ENCODE measurements at regions not wholly inside any gene's neighbourhood (a gene's known extent, or its start where the extent isn't known, plus 50 kb on each side); places are given as distances from the start of the nearest gene placed in this dataset.

DNA sequence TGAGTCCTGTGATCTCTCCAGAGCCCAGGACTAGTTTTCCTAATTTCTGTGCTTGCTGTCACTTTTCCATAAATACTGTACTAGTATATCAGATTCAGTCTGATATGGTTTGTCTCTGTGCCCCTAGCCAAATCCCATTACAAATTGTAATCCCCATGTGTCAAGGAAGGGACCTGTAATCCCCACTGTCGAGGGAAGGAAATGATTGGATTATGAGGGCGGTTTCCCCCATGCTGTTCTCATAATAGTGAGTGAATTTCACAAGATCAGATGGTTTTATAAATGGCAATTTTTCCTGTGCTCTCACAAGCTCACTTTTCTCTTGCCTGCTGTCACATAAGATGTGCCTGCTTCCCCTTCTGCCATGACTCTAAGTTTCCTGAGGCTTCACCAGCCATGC, 54.8 kb upstream of the IFRD1 start:
- no peak for DNase-seq (ENCODE audit: low spot score)

DNA sequence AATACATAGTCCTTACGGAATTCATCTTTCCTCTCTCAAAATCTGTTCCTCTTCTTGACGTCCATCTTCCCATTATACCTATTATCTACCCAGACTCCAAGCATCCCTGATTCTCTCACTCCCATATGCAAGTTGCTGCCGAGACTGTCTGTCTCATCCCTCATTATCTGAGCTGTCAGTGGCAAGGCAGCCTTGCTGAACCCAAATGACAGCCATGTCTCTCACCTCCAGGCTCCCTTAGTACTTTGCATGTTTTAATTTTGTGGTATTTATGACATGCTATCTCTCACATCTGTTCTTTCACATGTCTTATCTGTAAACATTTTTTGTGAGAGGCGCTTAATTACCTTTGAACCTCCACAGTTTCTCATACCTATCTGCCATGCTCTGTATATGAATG, 54.4 kb upstream of the IFRD1 start:
- DNase-seq (ENCODE audit: low spot score) = no peak

DNA sequence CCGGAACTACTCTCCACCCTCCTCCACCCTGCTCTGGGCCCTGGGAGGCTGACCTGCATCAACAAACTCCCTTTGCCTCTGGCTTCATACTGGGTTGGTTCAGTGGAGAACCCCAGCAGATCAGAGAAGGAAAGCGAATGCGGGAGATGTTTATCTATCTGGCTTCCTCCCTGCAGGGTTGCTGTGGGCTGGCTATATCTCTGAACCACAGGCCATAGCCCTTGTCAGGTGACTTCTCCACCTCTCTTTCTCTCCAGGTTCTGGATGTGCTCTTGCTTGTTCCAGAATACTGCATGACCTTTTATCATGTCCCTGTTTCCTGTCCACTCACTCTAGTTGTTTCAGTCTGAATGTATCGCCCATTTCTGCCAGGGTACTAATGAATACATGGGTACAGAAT, 51.7 kb upstream of the IFRD1 start:
- no peak for DNase-seq (ENCODE audit: low spot score)

DNA sequence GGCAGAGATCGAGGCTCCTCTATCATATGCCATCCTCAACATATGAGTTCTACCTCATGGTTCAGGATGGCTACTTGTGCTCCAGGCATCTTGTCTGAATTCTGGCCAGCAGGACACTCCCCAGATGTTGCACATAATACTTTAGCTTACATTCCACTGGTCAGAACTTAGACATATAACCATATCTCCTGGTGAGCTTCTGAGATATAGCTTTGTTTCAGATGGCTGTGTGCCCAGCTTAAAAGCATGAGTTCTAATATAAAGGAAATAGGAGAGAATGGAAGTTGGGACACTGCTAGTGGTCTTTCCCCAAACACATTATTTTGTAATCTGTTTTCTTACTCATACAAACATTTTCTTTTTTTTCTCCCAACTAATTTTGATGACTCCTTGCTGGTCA, 50.8 kb upstream of the IFRD1 start:
- DNase-seq (ENCODE audit: low spot score) = no peak

DNA sequence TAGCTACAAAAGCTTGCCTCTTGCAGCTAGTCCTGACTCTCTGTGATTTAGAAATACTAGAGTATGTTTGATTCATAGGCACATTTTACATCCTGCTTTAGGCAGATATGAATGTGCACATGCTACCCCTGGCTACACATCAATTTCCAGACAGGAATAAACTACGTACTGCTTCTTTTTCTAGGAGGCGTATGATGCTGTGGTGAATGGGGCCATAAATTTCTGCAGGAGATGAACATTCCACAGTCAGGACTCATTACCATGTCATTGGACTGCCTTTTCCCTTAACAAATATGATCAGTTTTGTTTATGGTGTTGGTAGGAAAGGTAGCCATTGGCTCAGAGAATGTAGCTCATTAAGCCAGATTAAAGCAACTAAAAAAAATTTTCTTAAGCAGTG, 50.1 kb upstream of the IFRD1 start:
- peak; percentile 24 for DNase-seq (ENCODE audit: low spot score)

Measured in kidney tubule cell (primary cell).